SK-N-SH treated with all-trans-retinoic acid at 6 μM for 48 hours (cell line): ENCODE measurements at regions not wholly inside any gene's neighbourhood (a gene's known extent, or its start where the extent isn't known, plus 50 kb on each side); places are given as distances from the start of the nearest gene placed in this dataset.

Source experiments
- ARNTL ChIP-seq: fragments of 450-650 bp; formaldehyde crosslinking; IDR thresholded peaks from 2 replicates; pipeline ENCODE4 v1.5.0; 2020; ENCODE audit warnings: low read depth, mild to moderate bottlenecking, moderate library complexity, borderline replicate concordance
- ESRRG ChIP-seq: fragments of 250-450 bp; sonication (Bioruptor Pico); IDR thresholded peaks from 2 replicates; pipeline ENCODE4 v1.6.1; 2021; ENCODE audit warnings: mild to moderate bottlenecking
- OSR1 ChIP-seq: fragments of 250-450 bp; sonication (Bioruptor Pico); IDR thresholded peaks from 2 replicates; pipeline ENCODE4 v1.8.0; 2022; ENCODE audit warnings: moderate library complexity, mild to moderate bottlenecking, inconsistent platforms
- RARB ChIP-seq: fragments of 250-450 bp; sonication (Bioruptor Pico); IDR thresholded peaks from 2 replicates; pipeline ENCODE4 v1.8.0; 2021; ENCODE audit warnings: mild to moderate bottlenecking, moderate library complexity
- SNAI2 ChIP-seq: fragments of 250-450 bp; sonication (Bioruptor Pico); IDR thresholded peaks from 2 replicates; pipeline ENCODE4 v1.5.0; 2020; ENCODE audit warnings: mild to moderate bottlenecking, moderate library complexity
- TCF4 ChIP-seq: fragments of 250-450 bp; sonication (Bioruptor Pico); IDR thresholded peaks from 2 replicates; pipeline ENCODE4 v1.8.0; 2021; ENCODE audit warnings: mild to moderate bottlenecking, moderate library complexity, borderline replicate concordance
- TOX ChIP-seq: fragments of 250-450 bp; sonication (Bioruptor Pico); IDR thresholded peaks from 2 replicates; pipeline ENCODE4 v1.8.0; 2021; ENCODE audit warnings: mild to moderate bottlenecking, moderate library complexity, borderline replicate concordance
- ZFP3 ChIP-seq: fragments of 250-450 bp; sonication (Bioruptor Pico); IDR thresholded peaks from 2 replicates; pipeline ENCODE4 v1.5.0; 2020; ENCODE audit warnings: mild to moderate bottlenecking, moderate library complexity
- ZFP30 ChIP-seq: fragments of 450-650 bp; formaldehyde crosslinking; IDR thresholded peaks from 2 replicates; pipeline ENCODE4 v1.5.0; 2022; ENCODE audit warnings: mild to moderate bottlenecking, moderate library complexity
- ZNF565 ChIP-seq: fragments of 450-650 bp; formaldehyde crosslinking; conservative IDR thresholded peaks from 2 replicates; pipeline ENCODE4 v1.5.0; 2020; ENCODE audit warnings: low read depth, mild to moderate bottlenecking, moderate library complexity
- ZNF70 ChIP-seq: fragments of 450-650 bp; formaldehyde crosslinking; IDR thresholded peaks from 2 replicates; pipeline ENCODE4 v1.5.0; 2020; ENCODE audit warnings: mild to moderate bottlenecking, moderate library complexity
- ZNF8 ChIP-seq: fragments of 450-650 bp; formaldehyde crosslinking; IDR thresholded peaks from 2 replicates; pipeline ENCODE4 v1.5.0; 2020; ENCODE audit warnings: mild to moderate bottlenecking, moderate library complexity
- TF ChIP-seq, protein P1 (sequence below): fragments of 250-450 bp; sonication (Bioruptor Pico); IDR thresholded peaks from 2 replicates; pipeline ENCODE4 v1.8.0; 2020; ENCODE audit warnings: mild to moderate bottlenecking, moderate library complexity, borderline replicate concordance

DNA sequence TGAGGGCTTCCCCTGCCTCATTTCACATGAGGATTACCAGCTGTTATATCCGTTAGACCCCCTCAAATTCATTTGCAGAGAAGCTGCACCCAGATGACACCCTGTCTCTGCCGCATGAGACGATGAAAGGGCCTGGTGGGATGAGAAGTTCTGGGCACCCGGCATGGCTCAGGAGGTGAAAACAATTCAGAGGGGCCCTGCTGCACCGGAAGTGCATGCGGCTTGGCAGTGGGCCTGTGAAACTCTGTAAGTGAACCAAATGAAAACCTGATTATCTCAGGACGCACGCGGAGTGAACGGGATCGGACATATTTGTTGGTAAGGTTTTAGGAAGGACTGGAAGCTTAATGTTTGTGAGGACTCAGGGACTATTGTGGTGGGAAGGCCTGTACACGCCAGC lies 511.2 kb downstream of the TCERG1L start:
- TF ChIP-seq ZNF565 (CRISPR knock-in tag) (no peak), ESRRG (CRISPR knock-in tag) (no peak), TCF4 (CRISPR knock-in tag) (no peak), ARNTL (CRISPR knock-in tag) (no peak), ZNF8 (CRISPR knock-in tag) (no peak), ZFP30 (CRISPR knock-in tag) (no peak), OSR1 (CRISPR knock-in tag) (no peak), TOX (no peak), ZNF70 (no peak), RARB (CRISPR knock-in tag) (no peak), SNAI2 (no peak), ZFP3 (CRISPR knock-in tag) (no peak)
- TF ChIP-seq, protein P1, sequence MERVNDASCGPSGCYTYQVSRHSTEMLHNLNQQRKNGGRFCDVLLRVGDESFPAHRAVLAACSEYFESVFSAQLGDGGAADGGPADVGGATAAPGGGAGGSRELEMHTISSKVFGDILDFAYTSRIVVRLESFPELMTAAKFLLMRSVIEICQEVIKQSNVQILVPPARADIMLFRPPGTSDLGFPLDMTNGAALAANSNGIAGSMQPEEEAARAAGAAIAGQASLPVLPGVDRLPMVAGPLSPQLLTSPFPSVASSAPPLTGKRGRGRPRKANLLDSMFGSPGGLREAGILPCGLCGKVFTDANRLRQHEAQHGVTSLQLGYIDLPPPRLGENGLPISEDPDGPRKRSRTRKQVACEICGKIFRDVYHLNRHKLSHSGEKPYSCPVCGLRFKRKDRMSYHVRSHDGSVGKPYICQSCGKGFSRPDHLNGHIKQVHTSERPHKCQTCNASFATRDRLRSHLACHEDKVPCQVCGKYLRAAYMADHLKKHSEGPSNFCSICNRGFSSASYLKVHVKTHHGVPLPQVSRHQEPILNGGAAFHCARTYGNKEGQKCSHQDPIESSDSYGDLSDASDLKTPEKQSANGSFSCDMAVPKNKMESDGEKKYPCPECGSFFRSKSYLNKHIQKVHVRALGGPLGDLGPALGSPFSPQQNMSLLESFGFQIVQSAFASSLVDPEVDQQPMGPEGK (CRISPR knock-in tag): no peak
